ENCODE measurements at regions not wholly inside any gene's neighbourhood (a gene's known extent, or its start where the extent isn't known, plus 50 kb on each side); places are given as distances from the start of the nearest gene placed in this dataset.

DNA sequence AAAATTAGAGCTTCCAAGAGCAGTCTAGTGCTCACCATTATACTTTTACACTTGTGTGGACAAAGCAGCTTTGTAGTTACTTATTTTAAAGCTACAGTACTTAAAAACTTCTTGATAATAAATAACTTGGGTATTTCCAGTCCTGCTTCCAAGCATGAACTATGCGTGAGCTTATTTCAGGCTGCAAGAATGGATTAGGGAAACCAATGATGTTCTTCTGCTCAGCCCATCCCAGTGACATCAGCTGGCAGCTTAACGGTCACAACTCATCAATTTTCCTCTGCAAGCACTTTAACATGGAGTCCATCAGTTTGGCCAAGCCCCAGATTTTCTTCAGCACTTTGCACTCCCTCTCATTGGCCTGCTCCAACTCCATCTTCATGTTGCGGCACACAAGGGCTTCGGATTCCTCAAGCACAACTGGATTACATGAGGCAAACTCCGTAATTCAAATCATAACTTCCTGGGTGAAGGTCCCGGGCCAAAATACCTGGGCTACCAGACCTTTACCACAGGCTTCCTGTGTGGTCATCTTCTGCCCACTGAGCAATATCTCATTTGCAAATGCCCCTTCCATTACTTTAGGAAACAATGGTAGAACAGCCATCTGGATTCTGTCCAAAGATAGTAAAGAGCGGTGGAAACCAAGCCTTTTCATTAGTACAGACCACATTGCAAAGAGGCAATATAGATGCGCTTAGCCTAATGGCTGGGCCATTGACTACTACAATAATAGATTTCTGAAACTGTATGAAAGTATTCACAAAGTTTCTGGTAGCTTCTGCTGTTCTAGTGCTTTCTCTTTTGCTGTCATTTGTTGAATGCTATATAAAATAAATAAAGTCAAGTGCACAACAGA, 87.5 kb upstream of the DAZL start:
- DNase-seq (ENCODE audit: low read depth) = no peak
- TF ChIP-seq, protein P1, sequence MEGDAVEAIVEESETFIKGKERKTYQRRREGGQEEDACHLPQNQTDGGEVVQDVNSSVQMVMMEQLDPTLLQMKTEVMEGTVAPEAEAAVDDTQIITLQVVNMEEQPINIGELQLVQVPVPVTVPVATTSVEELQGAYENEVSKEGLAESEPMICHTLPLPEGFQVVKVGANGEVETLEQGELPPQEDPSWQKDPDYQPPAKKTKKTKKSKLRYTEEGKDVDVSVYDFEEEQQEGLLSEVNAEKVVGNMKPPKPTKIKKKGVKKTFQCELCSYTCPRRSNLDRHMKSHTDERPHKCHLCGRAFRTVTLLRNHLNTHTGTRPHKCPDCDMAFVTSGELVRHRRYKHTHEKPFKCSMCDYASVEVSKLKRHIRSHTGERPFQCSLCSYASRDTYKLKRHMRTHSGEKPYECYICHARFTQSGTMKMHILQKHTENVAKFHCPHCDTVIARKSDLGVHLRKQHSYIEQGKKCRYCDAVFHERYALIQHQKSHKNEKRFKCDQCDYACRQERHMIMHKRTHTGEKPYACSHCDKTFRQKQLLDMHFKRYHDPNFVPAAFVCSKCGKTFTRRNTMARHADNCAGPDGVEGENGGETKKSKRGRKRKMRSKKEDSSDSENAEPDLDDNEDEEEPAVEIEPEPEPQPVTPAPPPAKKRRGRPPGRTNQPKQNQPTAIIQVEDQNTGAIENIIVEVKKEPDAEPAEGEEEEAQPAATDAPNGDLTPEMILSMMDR (IDR thresholded peaks at IDR 0.05; ENCODE audit: insufficient read depth, low read length) = no peak
- no peak overlapping the region for H3K4me3 ChIP-seq (ENCODE audit: low read depth, low read length)

DNA sequence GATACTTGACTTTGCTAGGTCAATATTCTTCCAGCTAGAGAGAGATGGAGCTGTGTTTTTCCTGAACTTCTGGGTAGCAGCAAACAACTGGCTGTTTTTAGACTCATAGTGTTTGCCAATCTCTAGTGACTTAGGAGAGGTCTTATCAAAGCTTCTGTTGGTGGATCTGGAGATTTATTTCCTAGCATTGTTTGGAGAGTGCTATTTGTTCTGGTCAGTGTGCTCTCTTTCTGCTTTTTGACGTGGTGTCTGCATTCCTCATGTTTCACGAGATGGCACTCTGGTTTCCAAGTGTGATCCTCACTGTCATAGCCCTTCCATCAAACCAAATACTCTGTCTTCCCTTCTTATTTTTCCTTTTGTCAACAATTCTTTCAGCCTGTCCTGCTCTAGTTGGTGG, 88.6 kb upstream of the DAZL start:
- DNase-seq (ENCODE audit: low read depth) = no peak
- H3K4me3 ChIP-seq (ENCODE audit: low read depth, low read length) = no peak overlapping the region
- TF ChIP-seq, protein P1 (IDR thresholded peaks at IDR 0.05; ENCODE audit: insufficient read depth, low read length) = no peak

DNA sequence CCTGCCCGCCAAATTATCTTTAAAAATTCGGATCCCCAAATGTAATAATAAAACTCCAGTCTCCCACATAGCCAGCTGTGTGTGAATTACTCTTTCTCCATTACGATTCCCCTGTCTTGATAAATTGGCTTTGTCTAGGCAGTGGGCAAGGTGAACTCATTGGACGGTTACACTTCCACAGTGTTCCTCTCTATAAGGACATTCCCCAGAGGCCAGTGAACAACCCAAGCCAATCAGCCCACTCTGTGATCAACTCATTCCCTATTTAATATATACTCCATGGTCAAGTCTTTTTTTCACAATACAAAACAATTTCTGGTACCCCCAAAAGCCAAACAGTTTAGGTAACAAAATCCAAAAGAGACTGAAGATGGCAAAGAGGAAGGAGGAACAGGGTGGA, 90.5 kb upstream of the DAZL start:
- TF ChIP-seq, protein P1 (IDR thresholded peaks at IDR 0.05; ENCODE audit: insufficient read depth, low read length) = no peak
- DNase-seq (ENCODE audit: low read depth) = no peak
- H3K4me3 ChIP-seq (ENCODE audit: low read depth, low read length) = no peak overlapping the region

DNA sequence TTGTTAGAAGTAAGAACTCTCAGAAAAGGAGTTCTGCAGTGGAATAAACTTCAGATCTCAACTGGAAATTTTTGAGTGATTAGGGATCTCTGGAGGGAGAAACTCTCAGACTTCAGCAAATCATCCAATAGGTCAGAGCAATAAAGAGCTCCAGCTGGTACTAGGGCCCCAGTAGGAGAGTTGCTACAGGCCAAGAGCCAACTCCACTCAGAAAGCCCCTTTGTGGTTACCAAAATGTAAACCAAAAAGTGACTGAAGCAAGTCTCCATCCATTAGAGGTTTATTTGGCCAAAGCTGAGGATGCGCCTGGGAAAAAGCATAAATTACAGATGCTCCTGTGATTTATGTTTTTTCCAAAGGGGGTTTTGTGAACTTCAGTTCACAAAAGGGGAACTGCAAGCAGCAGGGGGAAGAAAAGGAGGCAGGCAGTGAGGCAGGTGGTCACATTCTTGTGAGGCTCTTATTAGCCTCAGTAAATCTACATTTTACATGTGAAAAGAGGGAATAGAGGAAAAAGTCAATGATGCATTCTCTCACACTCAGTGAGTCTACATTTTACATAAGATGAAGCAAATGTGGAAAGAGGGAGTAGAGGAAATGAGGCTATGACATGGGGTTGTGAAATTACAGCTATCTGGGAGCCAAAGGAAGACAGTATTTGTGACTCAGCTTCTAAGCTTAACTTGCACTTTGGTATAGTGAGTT, 92.4 kb upstream of the DAZL start:
- no peak overlapping the region for H3K4me3 ChIP-seq (ENCODE audit: low read depth, low read length)

DNA sequence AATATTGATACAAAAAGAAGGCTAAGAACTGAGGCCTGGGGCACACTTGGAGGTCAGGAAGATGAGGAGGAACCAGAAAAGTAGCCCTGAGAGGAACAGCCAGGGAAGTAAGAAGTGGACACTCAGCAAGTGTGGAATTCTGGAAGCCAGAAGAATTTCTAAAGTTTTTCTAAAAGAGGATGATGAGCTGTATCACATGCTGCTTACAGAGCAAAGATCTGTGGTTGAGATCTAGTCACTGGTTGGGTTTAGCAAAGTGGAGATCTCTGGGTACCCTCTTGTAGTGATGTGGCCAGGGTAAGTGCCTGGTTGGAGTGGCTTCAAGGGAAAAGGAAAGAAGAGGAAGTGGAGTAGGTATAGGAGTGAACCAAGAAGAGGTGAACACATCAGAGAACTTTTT, 95.4 kb upstream of the DAZL start:
- H3K4me3 ChIP-seq (ENCODE audit: low read depth, low read length) = no peak overlapping the region
- no peak for DNase-seq (ENCODE audit: low read depth)
- TF ChIP-seq, protein P1 (IDR thresholded peaks at IDR 0.05; ENCODE audit: insufficient read depth, low read length) = no peak

More for the DNA sequence above, 92.4 kb upstream of the DAZL start:
- DNase-seq (ENCODE audit: low read depth) = peak; percentile 51
- TF ChIP-seq, protein P1 (IDR thresholded peaks at IDR 0.05; ENCODE audit: insufficient read depth, low read length) = no peak

DNA sequence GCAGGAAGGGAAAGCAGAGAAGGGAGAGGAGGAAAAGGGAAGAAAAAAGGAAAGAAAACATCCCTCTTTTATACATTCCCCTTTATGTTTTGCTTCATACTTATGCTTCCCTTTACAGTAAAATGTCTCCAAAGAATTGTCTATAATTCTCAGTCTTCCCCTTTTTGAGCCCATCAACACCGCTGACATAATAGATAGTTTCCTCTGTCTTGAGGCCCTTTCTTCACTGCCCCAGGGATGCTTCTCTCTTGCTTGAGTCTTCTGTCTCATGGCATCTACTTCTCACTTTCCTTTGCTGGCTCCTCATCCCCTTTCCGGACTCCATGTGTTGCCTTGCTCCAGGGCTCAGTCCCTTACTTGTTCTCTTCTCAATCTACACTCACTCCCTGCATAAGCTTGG, 99.7 kb upstream of the DAZL start:
- no peak for DNase-seq (ENCODE audit: low read depth)
- no peak overlapping the region for H3K4me3 ChIP-seq (ENCODE audit: low read depth, low read length)
- TF ChIP-seq, protein P1 (IDR thresholded peaks at IDR 0.05; ENCODE audit: insufficient read depth, low read length) = no peak

All from fibroblast of the aortic adventitia (primary cell).